ENCODE measurements at regions not wholly inside any gene's neighbourhood (a gene's known extent, or its start where the extent isn't known, plus 50 kb on each side); places are given as distances from the start of the nearest gene placed in this dataset.

DNA sequence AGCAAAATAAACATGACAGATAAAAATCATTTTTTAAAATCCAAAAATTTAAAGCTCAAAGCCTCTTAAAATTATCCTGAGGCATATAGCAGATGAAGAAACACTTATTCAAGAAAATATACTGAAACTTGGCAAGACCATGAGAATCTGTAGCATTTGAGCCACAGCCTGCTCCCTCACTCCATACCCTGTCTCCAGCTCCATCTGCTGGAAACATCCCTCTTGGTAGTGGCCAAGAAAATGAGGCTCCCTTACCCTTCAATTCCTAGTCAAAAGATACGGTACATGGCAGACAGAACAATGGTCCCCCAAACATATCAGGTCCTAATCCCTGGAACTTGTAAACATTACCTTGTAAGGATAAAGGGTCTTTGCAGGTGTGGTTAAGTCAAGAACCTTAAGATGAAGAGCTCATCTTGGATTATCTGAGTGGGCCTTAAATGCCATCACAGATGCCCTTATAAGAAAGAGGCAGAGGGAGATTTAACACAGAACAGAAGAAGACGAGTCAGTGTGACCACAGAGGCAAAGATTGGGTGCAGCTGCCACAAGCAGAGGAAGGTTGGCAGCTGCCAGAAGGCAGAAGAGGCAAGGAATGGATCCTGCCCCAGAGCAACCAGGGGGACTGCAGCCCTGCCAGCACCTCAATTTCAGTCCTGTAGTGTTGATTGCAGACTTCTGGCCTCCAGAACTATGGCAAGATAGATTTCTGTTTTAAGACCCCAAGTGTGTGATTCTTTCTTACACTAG, 149.4 kb downstream of the ZNF248 start:
- H4K8ac ChIP-seq (ENCODE audit: low read depth, low read length): no peak overlapping the region
- no peak overlapping the region for H3K23ac ChIP-seq (ENCODE audit: low read length)
- H3K4me1 ChIP-seq (ENCODE audit: control insufficient read depth, low read depth, low read length): no peaks in the 10 kb centered on the region
- no peak overlapping the region for H2BK120ac ChIP-seq (ENCODE audit: low read depth, low read length)
- H3K79me2 ChIP-seq (ENCODE audit: control insufficient read depth, insufficient read depth, low read length): no peaks in the 10 kb centered on the region
- WGBS (ENCODE audit: extremely low coverage, insufficient coverage, low lambda C conversion rate): no CpG with 5 or more reads among the region's 2 CpGs
- no peaks in the 10 kb centered on the region for H3K36me3 ChIP-seq (ENCODE audit: control insufficient read depth, insufficient read depth, low read length)
- no peak overlapping the region for H3K4ac ChIP-seq (ENCODE audit: low read depth, low read length)
- H3K18ac ChIP-seq (ENCODE audit: low read length): no peak overlapping the region
- H3K79me1 ChIP-seq (ENCODE audit: low read length): no peaks in the 10 kb centered on the region
- H3K56ac ChIP-seq (ENCODE audit: low read length): no peak overlapping the region
- no peak overlapping the region for H3K9ac ChIP-seq (ENCODE audit: low read length)
- no peak overlapping the region for H2AK5ac ChIP-seq (ENCODE audit: low read length)
- H3K4me3 ChIP-seq (ENCODE audit: low read length): no peak overlapping the region
- no peak overlapping the region for H4K5ac ChIP-seq (ENCODE audit: low read length)
- H2BK15ac ChIP-seq (replicated peaks; ENCODE audit: low read depth): no peak overlapping the region
- H3K4me2 ChIP-seq (ENCODE audit: low read length): no peak overlapping the region
- no peaks in the 10 kb centered on the region for H3K27me3 ChIP-seq (ENCODE audit: insufficient read depth, low read length, poor library complexity)
- no peak for DNase-seq
- no peak overlapping the region for H3K27ac ChIP-seq (ENCODE audit: low read depth, low read length)
- H2BK5ac ChIP-seq (ENCODE audit: low read length): no peak overlapping the region

DNA sequence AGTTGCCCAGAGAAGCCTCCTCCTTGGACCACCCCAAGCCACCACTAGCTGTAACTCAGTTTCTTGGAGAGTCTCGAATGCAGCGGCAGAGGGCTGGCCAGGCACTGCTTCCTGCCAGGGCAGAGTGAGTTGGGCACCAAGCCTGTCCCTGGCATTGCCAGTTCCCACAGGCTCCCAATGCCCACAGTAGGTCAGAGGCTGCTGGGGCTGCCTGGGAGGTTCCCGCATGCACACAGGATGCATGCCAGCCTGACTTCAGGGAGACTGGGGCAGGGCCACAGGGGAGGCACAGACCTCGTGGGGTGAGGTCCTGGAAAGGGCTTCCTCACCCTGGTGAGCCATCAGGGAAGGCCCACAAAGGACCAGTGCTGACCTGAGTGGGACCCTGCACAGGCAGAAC, 152.8 kb downstream of the ZNF248 start:
- Histone ChIP-seq H3K79me2 (ENCODE audit: control insufficient read depth, insufficient read depth, low read length) (no peaks in the 10 kb centered on the region), H3K4me3 (ENCODE audit: low read length) (no peak overlapping the region), H2BK120ac (ENCODE audit: low read depth, low read length) (no peak overlapping the region), H3K79me1 (ENCODE audit: low read length) (no peaks in the 10 kb centered on the region), H4K8ac (ENCODE audit: low read depth, low read length) (no peak overlapping the region), H3K4me2 (ENCODE audit: low read length) (no peak overlapping the region), H2AK5ac (ENCODE audit: low read length) (no peak overlapping the region), H3K27me3 (ENCODE audit: insufficient read depth, low read length, poor library complexity) (no peaks in the 10 kb centered on the region), H3K4ac (ENCODE audit: low read depth, low read length) (no peak overlapping the region), H3K18ac (ENCODE audit: low read length) (no peak overlapping the region), H2BK15ac (replicated peaks; ENCODE audit: low read depth) (no peak overlapping the region), H3K23ac (ENCODE audit: low read length) (no peak overlapping the region), H3K4me1 (ENCODE audit: control insufficient read depth, low read depth, low read length) (no peaks in the 10 kb centered on the region), H4K5ac (ENCODE audit: low read length) (no peak overlapping the region), H3K9ac (ENCODE audit: low read length) (no peak overlapping the region), H2BK5ac (ENCODE audit: low read length) (no peak overlapping the region), H3K36me3 (ENCODE audit: control insufficient read depth, insufficient read depth, low read length) (no peaks in the 10 kb centered on the region), H3K27ac (ENCODE audit: low read depth, low read length) (no peak overlapping the region), H3K56ac (ENCODE audit: low read length) (no peak overlapping the region)
- no CpG with 5 or more reads among the region's 4 CpGs for WGBS (ENCODE audit: extremely low coverage, insufficient coverage, low lambda C conversion rate)
- no peak for DNase-seq

DNA sequence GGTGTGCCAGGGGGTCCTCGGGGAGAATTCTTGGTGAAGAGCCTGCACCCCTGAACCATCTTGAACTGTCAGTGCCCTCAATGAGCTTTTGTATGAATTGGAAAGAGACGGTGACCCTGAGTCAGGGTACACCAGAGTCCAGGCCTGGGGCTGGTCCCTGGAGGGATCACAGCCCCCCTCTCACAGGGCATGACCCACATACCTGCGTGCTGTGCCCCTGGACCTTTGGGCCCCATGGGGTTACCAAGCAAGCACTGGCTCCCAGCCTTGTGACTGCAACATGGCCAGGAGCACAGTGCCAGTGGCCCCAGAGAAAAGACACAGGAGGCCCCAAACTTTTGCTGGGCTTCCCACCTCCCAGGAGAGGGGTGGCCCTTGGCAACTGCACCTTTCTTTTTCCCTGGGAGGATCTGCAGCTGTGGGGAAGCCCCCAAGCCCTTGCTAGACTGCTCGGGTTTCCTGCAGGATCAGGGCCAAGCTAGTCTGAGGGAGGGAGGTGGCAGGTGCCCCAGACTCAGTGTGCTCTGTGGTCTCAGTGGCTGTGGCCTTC, 153.5 kb downstream of the ZNF248 start:
- Histone ChIP-seq H3K4ac (ENCODE audit: low read depth, low read length) (no peak overlapping the region), H3K18ac (ENCODE audit: low read length) (no peak overlapping the region), H3K4me2 (ENCODE audit: low read length) (no peak overlapping the region), H3K23ac (ENCODE audit: low read length) (no peak overlapping the region), H3K4me1 (ENCODE audit: control insufficient read depth, low read depth, low read length) (no peaks in the 10 kb centered on the region), H3K79me1 (ENCODE audit: low read length) (no peaks in the 10 kb centered on the region), H2BK15ac (replicated peaks; ENCODE audit: low read depth) (no peak overlapping the region), H2BK5ac (ENCODE audit: low read length) (no peak overlapping the region), H3K36me3 (ENCODE audit: control insufficient read depth, insufficient read depth, low read length) (no peaks in the 10 kb centered on the region), H3K27ac (ENCODE audit: low read depth, low read length) (no peak overlapping the region), H3K4me3 (ENCODE audit: low read length) (no peak overlapping the region), H3K79me2 (ENCODE audit: control insufficient read depth, insufficient read depth, low read length) (no peaks in the 10 kb centered on the region), H2AK5ac (ENCODE audit: low read length) (no peak overlapping the region), H4K5ac (ENCODE audit: low read length) (no peak overlapping the region), H2BK120ac (ENCODE audit: low read depth, low read length) (no peak overlapping the region), H3K56ac (ENCODE audit: low read length) (no peak overlapping the region), H3K9ac (ENCODE audit: low read length) (no peak overlapping the region), H3K27me3 (ENCODE audit: insufficient read depth, low read length, poor library complexity) (no peaks in the 10 kb centered on the region), H4K8ac (ENCODE audit: low read depth, low read length) (no peak overlapping the region)
- WGBS (ENCODE audit: extremely low coverage, insufficient coverage, low lambda C conversion rate): no CpG with 5 or more reads among the region's 4 CpGs
- no peak for DNase-seq

DNA sequence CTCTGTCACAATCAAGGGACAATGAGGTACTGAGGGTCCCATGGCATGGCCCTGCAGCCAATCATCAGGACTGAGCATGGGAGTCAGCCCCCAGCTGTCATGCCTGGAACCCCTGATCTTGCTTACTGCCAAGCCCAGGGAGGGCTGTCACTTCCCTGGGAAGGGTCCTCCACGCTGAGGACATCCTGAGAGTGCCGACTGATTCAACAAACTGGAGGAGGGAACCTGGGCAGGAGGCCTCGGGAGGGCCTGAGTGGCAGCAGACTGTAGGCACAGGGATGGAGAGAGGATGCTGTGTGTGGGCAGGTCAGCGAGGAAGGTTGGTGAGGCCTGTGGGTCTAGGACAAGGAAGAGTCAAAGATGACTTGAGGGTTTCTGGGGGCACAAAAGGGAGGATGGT, 154.3 kb downstream of the ZNF248 start:
- Histone ChIP-seq H3K27me3 (ENCODE audit: insufficient read depth, low read length, poor library complexity) (no peaks in the 10 kb centered on the region), H3K9ac (ENCODE audit: low read length) (no peak overlapping the region), H3K4me1 (ENCODE audit: control insufficient read depth, low read depth, low read length) (no peaks in the 10 kb centered on the region), H3K18ac (ENCODE audit: low read length) (no peak overlapping the region), H3K36me3 (ENCODE audit: control insufficient read depth, insufficient read depth, low read length) (no peaks in the 10 kb centered on the region), H4K5ac (ENCODE audit: low read length) (no peak overlapping the region), H3K23ac (ENCODE audit: low read length) (no peak overlapping the region), H2BK15ac (replicated peaks; ENCODE audit: low read depth) (no peak overlapping the region), H2BK120ac (ENCODE audit: low read depth, low read length) (no peak overlapping the region), H4K8ac (ENCODE audit: low read depth, low read length) (no peak overlapping the region), H2AK5ac (ENCODE audit: low read length) (no peak overlapping the region), H3K4me2 (ENCODE audit: low read length) (no peak overlapping the region), H3K56ac (ENCODE audit: low read length) (no peak overlapping the region), H3K79me1 (ENCODE audit: low read length) (no peaks in the 10 kb centered on the region), H2BK5ac (ENCODE audit: low read length) (no peak overlapping the region), H3K4me3 (ENCODE audit: low read length) (no peak overlapping the region), H3K79me2 (ENCODE audit: control insufficient read depth, insufficient read depth, low read length) (no peaks in the 10 kb centered on the region), H3K4ac (ENCODE audit: low read depth, low read length) (no peak overlapping the region), H3K27ac (ENCODE audit: low read depth, low read length) (no peak overlapping the region)
- DNase-seq: no peak
- no CpG with 5 or more reads among the region's 4 CpGs for WGBS (ENCODE audit: extremely low coverage, insufficient coverage, low lambda C conversion rate)

DNA sequence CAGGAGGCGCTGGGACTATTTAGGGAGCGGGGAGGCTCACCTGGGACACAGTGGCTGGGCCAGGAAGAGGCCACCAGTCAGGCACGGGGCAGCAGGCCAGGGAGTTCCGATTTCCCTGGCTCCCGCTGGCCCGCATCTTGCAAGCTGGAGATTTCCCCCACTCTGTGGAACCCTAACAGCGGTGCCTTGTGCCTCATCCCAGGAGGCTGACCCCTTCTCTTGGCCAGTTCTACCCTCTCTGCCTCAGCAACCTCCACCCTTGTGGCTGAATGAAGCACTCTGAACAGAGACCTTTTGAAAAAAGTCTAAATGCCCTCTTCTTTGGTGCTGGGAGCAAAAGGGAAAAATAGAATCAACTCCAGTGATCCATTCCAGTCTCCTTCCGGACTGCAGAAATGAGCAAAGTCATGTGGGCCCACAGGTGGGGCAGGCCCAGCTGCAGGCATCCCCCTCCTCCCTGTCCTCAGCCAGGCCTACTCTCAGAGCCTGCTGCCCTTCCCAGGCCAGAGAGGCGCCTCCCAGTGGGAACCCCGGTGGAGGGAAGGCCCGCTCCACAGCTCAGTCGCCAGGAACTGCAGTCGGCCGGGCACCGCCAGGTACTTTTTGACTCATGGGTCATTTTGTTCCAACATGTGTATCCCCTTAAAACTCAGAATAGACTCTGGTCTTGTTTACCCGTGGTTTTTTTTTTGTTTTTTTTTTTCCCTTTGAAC, 155.5 kb downstream of the ZNF248 start:
- Histone ChIP-seq H3K79me2 (ENCODE audit: control insufficient read depth, insufficient read depth, low read length) (no peaks in the 10 kb centered on the region), H3K4me3 (ENCODE audit: low read length) (no peak overlapping the region), H2BK15ac (replicated peaks; ENCODE audit: low read depth) (no peak overlapping the region), H3K4me1 (ENCODE audit: control insufficient read depth, low read depth, low read length) (no peaks in the 10 kb centered on the region), H3K4ac (ENCODE audit: low read depth, low read length) (no peak overlapping the region), H3K27me3 (ENCODE audit: insufficient read depth, low read length, poor library complexity) (no peaks in the 10 kb centered on the region), H3K18ac (ENCODE audit: low read length) (no peak overlapping the region), H3K23ac (ENCODE audit: low read length) (no peak overlapping the region), H3K79me1 (ENCODE audit: low read length) (no peaks in the 10 kb centered on the region), H3K4me2 (ENCODE audit: low read length) (no peak overlapping the region), H4K5ac (ENCODE audit: low read length) (no peak overlapping the region), H3K56ac (ENCODE audit: low read length) (no peak overlapping the region), H2AK5ac (ENCODE audit: low read length) (no peak overlapping the region), H3K36me3 (ENCODE audit: control insufficient read depth, insufficient read depth, low read length) (no peaks in the 10 kb centered on the region), H2BK5ac (ENCODE audit: low read length) (no peak overlapping the region), H2BK120ac (ENCODE audit: low read depth, low read length) (no peak overlapping the region), H3K9ac (ENCODE audit: low read length) (no peak overlapping the region), H3K27ac (ENCODE audit: low read depth, low read length) (no peak overlapping the region), H4K8ac (ENCODE audit: low read depth, low read length) (no peak overlapping the region)
- WGBS (ENCODE audit: extremely low coverage, insufficient coverage, low lambda C conversion rate): no CpG with 5 or more reads among the region's 16 CpGs
- DNase-seq: no peak

All from mesendoderm (in vitro differentiated cells).